ENCODE measurements at regions not wholly inside any gene's neighbourhood (a gene's known extent, or its start where the extent isn't known, plus 50 kb on each side); places are given as distances from the start of the nearest gene placed in this dataset.

DNA sequence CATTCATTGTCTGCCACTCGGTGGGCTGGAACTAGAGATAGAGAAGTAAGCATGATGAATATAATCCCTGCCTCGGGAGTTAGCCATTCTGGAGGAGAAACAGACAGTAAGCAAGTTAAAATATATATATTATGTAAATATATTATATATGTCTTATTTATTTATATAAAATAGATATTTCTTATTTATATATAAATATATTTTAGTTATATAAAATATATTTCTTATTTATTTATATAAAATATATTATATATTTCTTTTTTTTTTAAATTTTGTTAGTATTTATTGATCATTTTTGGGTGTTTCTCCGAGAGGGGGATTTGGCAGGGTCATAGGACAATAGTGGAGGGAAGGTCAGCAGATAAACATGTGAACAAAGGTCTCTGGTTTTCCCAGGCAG, 78.1 kb upstream of the TBX5 start:
- no peak for DNase-seq (ENCODE audit: low read depth)
- TF ChIP-seq, protein P1, sequence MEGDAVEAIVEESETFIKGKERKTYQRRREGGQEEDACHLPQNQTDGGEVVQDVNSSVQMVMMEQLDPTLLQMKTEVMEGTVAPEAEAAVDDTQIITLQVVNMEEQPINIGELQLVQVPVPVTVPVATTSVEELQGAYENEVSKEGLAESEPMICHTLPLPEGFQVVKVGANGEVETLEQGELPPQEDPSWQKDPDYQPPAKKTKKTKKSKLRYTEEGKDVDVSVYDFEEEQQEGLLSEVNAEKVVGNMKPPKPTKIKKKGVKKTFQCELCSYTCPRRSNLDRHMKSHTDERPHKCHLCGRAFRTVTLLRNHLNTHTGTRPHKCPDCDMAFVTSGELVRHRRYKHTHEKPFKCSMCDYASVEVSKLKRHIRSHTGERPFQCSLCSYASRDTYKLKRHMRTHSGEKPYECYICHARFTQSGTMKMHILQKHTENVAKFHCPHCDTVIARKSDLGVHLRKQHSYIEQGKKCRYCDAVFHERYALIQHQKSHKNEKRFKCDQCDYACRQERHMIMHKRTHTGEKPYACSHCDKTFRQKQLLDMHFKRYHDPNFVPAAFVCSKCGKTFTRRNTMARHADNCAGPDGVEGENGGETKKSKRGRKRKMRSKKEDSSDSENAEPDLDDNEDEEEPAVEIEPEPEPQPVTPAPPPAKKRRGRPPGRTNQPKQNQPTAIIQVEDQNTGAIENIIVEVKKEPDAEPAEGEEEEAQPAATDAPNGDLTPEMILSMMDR (conservative IDR thresholded peaks at IDR 0.05; ENCODE audit: low read depth, low read length), result no peak
- no peak overlapping the region for H3K4me3 ChIP-seq (ENCODE audit: low read length)

DNA sequence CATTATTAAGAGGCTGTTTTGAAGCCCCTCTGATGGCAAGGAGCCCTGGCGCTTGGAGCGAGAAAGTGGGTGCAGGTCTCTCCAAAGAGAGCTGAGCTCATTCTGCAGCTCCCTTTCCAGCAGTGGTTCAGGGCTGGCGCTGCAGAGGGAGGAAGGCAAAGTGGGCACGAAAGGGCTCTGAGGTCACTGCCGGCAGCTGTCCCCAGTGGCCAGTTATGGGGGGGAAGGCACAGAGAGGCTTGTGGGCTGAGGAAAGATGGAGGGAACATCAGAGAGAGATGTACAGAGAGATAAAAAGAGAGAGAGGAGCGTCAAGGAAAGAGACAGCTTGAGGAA, 75.2 kb upstream of the TBX5 start:
- no peak overlapping the region for H3K4me3 ChIP-seq (ENCODE audit: low read length)
- TF ChIP-seq, protein P1 (conservative IDR thresholded peaks at IDR 0.05; ENCODE audit: low read depth, low read length), result no peak
- no peak for DNase-seq (ENCODE audit: low read depth)

DNA sequence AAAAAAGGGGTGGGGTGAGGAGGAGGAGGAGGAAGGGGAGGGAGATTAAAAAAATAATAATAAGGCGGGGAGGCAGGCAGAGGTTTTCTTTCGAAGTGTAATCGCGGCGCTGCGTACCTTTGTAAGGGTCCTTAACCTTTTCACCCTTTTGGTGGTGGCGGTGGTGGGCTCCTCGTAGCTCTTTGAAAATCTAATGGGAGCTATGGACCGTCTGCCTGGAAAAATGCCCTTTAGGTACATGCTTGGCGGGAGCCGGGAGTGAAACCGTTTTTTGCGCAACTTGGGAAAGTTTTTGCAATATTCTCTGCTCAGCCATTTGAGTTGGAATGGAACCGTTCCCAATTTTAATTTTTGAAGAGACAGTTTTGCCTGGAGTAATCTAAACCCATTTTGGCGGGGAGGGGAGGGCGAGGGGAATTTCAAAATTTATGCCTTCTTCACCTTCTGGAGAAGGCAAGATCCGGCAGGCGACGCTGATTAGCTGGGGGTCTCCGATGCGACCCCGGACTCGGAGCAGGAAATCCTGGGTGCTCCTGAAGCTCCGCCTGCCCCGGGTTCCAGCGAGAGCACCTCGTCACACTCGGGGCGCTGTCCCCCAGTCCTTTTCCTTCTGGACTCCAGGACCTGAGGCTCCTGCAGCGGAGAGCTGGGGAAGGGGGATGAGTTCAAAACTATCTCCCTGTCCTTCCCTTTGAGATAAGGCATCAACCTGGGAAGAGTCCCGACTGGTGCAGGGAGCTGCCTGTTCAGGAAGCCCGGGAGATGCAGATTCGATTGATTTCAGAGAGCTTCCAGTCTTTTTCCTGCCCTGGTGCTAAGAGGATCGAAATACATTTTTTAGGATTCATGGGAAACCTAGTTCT, 74.6 kb upstream of the TBX5 start:
- no peak for DNase-seq (ENCODE audit: low read depth)
- no peak overlapping the region for H3K4me3 ChIP-seq (ENCODE audit: low read length)
- TF ChIP-seq, protein P1 (conservative IDR thresholded peaks at IDR 0.05; ENCODE audit: low read depth, low read length), result no peak

DNA sequence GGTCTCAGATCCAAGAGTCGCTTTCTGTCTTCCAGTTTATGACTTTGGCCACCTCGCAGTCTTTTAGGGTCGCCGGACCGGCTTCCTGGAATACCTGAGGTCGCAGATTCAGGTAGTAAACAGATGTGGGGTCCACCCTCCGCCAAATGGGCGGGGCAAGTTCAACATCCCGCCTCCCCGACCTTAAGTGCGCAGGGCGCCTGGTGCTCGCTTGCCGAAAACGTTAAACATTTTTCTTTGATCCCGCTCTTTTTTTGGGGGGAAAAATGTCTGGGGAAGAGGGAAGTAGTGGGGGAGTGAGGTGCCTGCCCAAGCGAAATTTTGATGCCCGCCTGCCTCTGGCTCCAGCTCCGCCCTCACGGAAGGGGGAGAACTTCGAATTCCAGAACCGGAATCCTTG, 73.9 kb upstream of the TBX5 start:
- TF ChIP-seq, protein P1 (conservative IDR thresholded peaks at IDR 0.05; ENCODE audit: low read depth, low read length), result no peak
- no peak overlapping the region for H3K4me3 ChIP-seq (ENCODE audit: low read length)
- no peak for DNase-seq (ENCODE audit: low read depth)

DNA sequence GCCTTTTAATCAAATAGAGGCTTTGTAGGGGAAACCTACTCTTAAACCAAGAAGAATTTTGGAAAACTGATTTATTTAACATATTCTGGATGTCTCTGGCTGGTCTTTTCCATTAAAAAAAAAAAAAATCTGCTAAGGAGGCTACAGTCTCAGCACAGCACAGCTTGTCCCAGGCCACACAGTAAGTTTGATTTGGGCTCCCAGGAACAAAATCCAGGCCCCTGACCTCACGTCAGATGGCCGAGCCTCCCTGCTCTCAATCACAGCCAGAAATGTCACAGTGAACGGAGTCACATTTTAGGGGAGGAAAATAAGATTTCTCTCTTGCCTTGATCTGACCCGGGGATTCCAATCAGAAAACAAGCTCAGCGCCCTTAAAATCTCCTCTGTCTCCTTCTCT, 72.9 kb upstream of the TBX5 start:
- TF ChIP-seq, protein P1 (conservative IDR thresholded peaks at IDR 0.05; ENCODE audit: low read depth, low read length), result no peak
- no peak for DNase-seq (ENCODE audit: low read depth)
- no peak overlapping the region for H3K4me3 ChIP-seq (ENCODE audit: low read length)

DNA sequence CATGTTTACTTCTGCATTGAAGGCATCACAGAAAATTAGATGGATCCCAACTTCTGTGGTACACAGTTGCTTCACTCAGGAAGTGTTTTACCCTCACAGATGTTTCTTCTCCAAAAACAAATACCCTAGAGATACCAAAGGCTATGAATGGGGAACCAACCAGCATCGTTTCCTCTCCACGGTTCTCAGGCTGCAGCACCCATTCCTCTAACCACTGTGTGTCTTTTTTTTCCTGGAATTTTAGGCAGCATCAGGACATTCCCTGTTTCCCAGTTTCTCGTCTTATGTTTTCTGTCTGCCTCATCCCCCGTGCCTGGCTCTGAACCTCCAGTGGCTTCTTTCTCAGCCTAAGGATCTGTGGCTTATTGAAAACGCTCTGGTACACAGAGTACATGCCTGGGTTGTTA, 72.0 kb upstream of the TBX5 start:
- no peak overlapping the region for H3K4me3 ChIP-seq (ENCODE audit: low read length)
- TF ChIP-seq, protein P1 (conservative IDR thresholded peaks at IDR 0.05; ENCODE audit: low read depth, low read length), result no peak
- no peak for DNase-seq (ENCODE audit: low read depth)

DNA sequence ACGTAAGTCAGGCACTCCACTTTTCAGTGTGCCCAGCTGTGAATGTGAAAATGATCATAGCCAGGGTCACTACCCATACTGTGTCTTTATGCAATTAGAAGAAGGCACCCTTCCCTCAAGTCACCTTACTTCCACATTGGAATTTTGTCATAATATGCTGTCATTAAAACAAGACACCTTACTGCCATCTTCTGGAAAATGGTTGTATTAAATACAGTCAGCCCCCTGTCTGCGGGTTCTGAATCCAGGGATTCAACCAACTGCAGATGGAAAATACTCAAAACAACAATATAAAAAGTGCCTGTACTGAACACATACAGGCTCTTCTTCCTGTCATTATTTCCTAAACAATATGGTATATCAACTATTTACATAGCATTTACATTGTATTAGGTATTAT, 70.2 kb upstream of the TBX5 start:
- no peak for DNase-seq (ENCODE audit: low read depth)
- no peak overlapping the region for H3K4me3 ChIP-seq (ENCODE audit: low read length)
- TF ChIP-seq, protein P1 (conservative IDR thresholded peaks at IDR 0.05; ENCODE audit: low read depth, low read length), result no peak
